Nephron progenitor cell (in vitro differentiated cells): ENCODE measurements at regions not wholly inside any gene's neighbourhood (a gene's known extent, or its start where the extent isn't known, plus 50 kb on each side); places are given as distances from the start of the nearest gene placed in this dataset.

ENCODE experiments used
- DNase-seq: peaks from one replicate; pipeline ENCODE4 v3.0.0; 2021
- H3K27ac Mint-ChIP-seq: 2 replicates; pipeline ENCODE4 v1.8.0; 2021; ENCODE audit warnings: mild to moderate bottlenecking, moderate library complexity, mixed read lengths
- H3K27me3 Mint-ChIP-seq: 2 replicates; pipeline ENCODE4 v1.8.0; 2021; ENCODE audit warnings: mild to moderate bottlenecking, low read depth, mixed read lengths; ENCODE audit not compliant: poor library complexity
- H3K36me3 Mint-ChIP-seq: 2 replicates; pipeline ENCODE4 v1.8.0; 2021; ENCODE audit warnings: low read depth, mixed read lengths
- H3K4me1 Mint-ChIP-seq: 2 replicates; pipeline ENCODE4 v1.8.0; 2021; ENCODE audit warnings: mixed read lengths
- H3K4me3 Mint-ChIP-seq: 2 replicates; pipeline ENCODE4 v1.8.0; 2021; ENCODE audit warnings: mild to moderate bottlenecking, moderate library complexity, mixed read lengths
- H3K9me3 Mint-ChIP-seq: 2 replicates; pipeline ENCODE4 v1.8.0; 2021; ENCODE audit warnings: mild to moderate bottlenecking, moderate library complexity, mixed read lengths
- CTCF ChIP-seq: fragments of 200-600 bp; sonication (generic); IDR thresholded peaks from 2 replicates; pipeline ENCODE4 v1.5.0; 2021; ENCODE audit warnings: antibody characterized with exemption

- H3K4me1 Mint-ChIP-seq: no peaks in the 10 kb centered on the region
- H3K27me3 Mint-ChIP-seq: peaks cover 59% of the 10 kb centered on the region
Observed at GRCh38 chr1:13899856-13900255, 199.9 kb downstream of the PRDM2 start.

DNA sequence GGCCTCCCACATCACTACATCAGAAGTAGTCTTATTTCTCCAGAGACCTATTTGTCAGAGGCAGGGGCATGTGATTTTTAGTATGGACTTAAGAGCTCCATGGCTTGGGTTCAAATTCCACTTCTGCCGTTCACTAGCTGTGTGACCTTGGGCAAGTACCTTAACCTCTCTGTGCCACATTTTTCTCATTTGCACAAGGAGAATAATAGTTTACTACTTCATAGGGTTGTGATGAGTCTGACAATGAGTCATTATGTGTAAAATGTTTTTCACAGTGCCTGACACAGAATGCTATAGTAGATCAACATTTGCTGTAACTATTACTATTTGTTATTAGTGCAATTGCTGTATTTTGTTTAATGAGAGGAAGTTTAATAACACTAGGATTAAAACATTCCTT, 200.6 kb downstream of the PRDM2 start:
- Mint-ChIP-seq H3K27me3 (peaks cover 55% of the 10 kb centered on the region), H3K9me3 (peaks cover 14% of the 10 kb centered on the region), H3K4me1 (no peaks in the 10 kb centered on the region), H3K27ac (no peak overlapping the region), H3K4me3 (no peak overlapping the region), H3K36me3 (no peaks in the 10 kb centered on the region)
- TF ChIP-seq CTCF: no peak
- DNase-seq: no peak

More at GRCh38 chr1:13899856-13900255, 199.9 kb downstream of the PRDM2 start:
- TF ChIP-seq CTCF: no peak
- Mint-ChIP-seq H3K4me3 (no peak overlapping the region), H3K27ac (no peak overlapping the region), H3K36me3 (no peaks in the 10 kb centered on the region), H3K9me3 (peaks cover 13% of the 10 kb centered on the region)
- DNase-seq: no peak

- no peak for DNase-seq
- Mint-ChIP-seq H3K4me3 (no peak overlapping the region), H3K4me1 (no peaks in the 10 kb centered on the region), H3K36me3 (no peaks in the 10 kb centered on the region), H3K9me3 (peaks cover 14% of the 10 kb centered on the region), H3K27ac (no peak overlapping the region), H3K27me3 (peaks cover 51% of the 10 kb centered on the region)
- TF ChIP-seq CTCF: no peak
Observed at GRCh38 chr1:13901039-13901438, 201.1 kb downstream of the PRDM2 start.

DNA sequence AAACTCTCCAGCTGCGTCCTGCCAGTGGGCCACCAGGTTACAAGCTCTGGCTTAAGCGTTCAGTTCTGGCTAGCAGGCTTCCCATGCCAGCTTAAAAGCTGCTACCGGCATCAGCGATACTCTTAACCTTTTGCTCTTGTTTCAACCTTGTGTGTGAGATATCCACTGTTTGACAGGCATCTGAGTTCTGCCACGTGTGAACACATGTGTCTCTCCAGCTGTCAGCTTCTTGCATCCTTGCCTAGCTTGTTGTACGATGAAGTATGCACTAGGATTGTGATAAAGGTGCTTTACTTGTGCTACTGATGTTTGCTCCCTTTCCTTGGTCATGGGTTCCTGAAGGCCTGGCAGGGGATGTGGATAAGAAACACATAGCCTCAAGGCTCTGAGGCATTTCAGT, 201.6 kb downstream of the PRDM2 start:
- no peak overlapping the region for H3K27ac Mint-ChIP-seq
- H3K9me3 Mint-ChIP-seq: peaks cover 14% of the 10 kb centered on the region
- H3K27me3 Mint-ChIP-seq: peaks cover 49% of the 10 kb centered on the region
- DNase-seq: no peak
- TF ChIP-seq CTCF: no peak
- H3K4me1 Mint-ChIP-seq: no peaks in the 10 kb centered on the region
- no peaks in the 10 kb centered on the region for H3K36me3 Mint-ChIP-seq
- no peak overlapping the region for H3K4me3 Mint-ChIP-seq

DNA sequence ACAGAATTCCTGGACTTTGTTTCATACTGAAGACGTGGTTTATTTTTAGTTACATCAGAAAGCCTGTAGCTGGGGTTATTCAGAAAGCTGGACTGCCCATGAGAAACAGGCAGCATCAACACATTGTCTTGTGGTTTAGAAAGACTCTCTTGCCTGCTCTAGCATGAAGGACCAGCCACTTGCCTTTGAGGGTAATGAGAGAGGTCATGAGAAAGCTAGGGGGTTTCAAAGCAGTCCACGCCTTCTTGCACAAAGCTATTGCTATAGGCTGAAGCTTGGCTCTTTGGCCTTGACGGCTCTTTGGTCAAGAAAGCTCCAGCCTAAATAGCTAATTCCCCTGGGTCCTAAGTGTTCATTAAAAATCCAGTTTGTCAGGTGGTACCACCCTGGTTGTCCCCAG, 208.1 kb downstream of the PRDM2 start:
- TF ChIP-seq CTCF: no peak
- no peaks in the 10 kb centered on the region for H3K36me3 Mint-ChIP-seq
- DNase-seq: no peak
- no peak overlapping the region for H3K4me3 Mint-ChIP-seq
- H3K4me1 Mint-ChIP-seq: peaks cover 19% of the 10 kb centered on the region
- H3K27me3 Mint-ChIP-seq: peaks cover 31% of the 10 kb centered on the region
- no peak overlapping the region for H3K27ac Mint-ChIP-seq
- peaks cover 14% of the 10 kb centered on the region for H3K9me3 Mint-ChIP-seq

DNA sequence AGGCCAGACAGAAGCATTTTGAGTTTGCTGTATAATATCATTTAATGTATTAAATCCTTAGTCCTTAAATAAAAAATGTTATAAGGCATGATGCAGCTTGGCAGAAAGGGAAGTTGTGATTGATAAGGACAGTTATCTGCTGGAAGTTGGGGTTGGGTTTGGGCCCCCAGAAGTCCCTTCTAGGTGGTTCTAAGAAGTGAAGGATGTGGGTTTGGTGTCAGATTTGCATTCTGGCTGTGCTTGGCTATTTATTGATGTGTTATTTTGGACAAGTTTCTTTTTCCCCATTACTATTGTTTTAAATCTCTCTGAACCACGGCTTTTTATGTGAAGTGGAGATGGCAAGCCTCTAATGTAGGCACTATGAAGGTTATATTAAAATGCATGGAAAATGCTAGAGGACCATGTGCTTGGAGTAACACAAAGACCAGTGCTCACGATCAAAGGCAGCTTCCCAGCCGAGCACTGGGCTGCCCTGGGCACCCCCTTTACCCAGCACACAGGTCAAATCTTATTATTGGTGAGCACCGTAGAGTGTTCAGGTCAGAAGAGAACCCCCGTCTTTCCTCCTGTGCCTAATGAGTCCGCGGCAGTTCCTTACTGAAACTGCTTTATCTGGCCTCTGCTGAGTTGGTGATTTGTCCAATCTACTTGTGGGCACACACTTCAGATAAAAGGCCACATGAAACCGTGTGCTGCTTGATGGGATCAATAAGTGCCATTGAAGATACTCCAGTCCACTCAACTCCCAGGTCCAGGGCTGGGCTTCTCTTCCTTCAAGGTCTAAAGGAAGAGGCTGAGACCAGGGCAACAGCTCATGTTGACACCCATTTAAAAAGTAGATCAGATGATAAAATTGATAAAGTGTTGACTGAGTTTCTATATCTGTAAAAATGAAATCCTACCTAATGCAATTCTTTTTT, 212.0 kb downstream of the PRDM2 start:
- H3K36me3 Mint-ChIP-seq: no peaks in the 10 kb centered on the region
- peaks cover 2% of the 10 kb centered on the region for H3K9me3 Mint-ChIP-seq
- H3K4me3 Mint-ChIP-seq: no peak overlapping the region
- TF ChIP-seq CTCF: no peak
- H3K27ac Mint-ChIP-seq: no peak overlapping the region
- peaks cover 19% of the 10 kb centered on the region for H3K4me1 Mint-ChIP-seq
- no peak for DNase-seq
- peaks cover 24% of the 10 kb centered on the region for H3K27me3 Mint-ChIP-seq
